CD4-positive, alpha-beta T cell (primary cell): ENCODE measurements at regions not wholly inside any gene's neighbourhood (a gene's known extent, or its start where the extent isn't known, plus 50 kb on each side); places are given as distances from the start of the nearest gene placed in this dataset.

Source experiments
- ATAC-seq: fragments of 200-7000 bp; cut with Tn5 transposase; one replicate; pipeline ENCODE4 v1.10.0; 2022; ENCODE audit warnings: mild to moderate bottlenecking; ENCODE audit not compliant: poor library complexity
- CTCF ChIA-PET: fragments of 350-600 bp; sonication (Branson Sonifier 250); formaldehyde crosslinking; loops from one replicate; lab custom pipeline; 2021; ENCODE audit warnings: antibody characterized with exemption, inconsistent platforms; lab: Charles Lee
- POLR2A ChIA-PET: fragments of 350-600 bp; sonication (Branson Sonifier 250); formaldehyde crosslinking; loops from one replicate; lab custom pipeline; 2021; ENCODE audit warnings: antibody characterized with exemption, inconsistent platforms; lab: Charles Lee
- DNase-seq, 14 experiments: peaks; one replicate each; pipeline ENCODE4 v3.0.0-alpha.2; 2013 to 2020; ENCODE audit warnings: mixed read lengths in 2 of 14
- H3K27ac ChIP-seq, 2 donors: one replicate each; pipeline versions ENCODE4 v1.5.1 to v1.7.0; 2013; ENCODE audit warnings: low read length in 2 of 2, low read depth in 1 of 2, mild to moderate bottlenecking in 1 of 2
- H3K27me3 ChIP-seq, 2 experiments: 1 replicate in 1 of 2; 2 replicates in 1 of 2; pipeline versions ENCODE4 v1.6.1 to v1.7.0; 2013; ENCODE audit warnings: low read length in 2 of 2, control low read depth in 1 of 2, mild to moderate bottlenecking in 1 of 2, moderate library complexity in 1 of 2; ENCODE audit not compliant: insufficient read depth in 2 of 2, control insufficient read depth in 1 of 2
- H3K36me3 ChIP-seq: one replicate; pipeline ENCODE4 v1.6.1; 2013; ENCODE audit warnings: low read length, control low read depth; ENCODE audit not compliant: insufficient read depth
- H3K4me1 ChIP-seq: one replicate; pipeline ENCODE4 v1.6.1; 2013; ENCODE audit warnings: low read length, control low read depth; ENCODE audit not compliant: insufficient read depth
- H3K4me3 ChIP-seq: one replicate; pipeline ENCODE4 v1.5.1; 2013; ENCODE audit warnings: mild to moderate bottlenecking, low read length, moderate library complexity
- H3K9me3 ChIP-seq, 2 experiments: 1 replicate in 1 of 2; 2 replicates in 1 of 2; pipeline versions ENCODE4 v1.6.1 to v1.7.0; 2013; ENCODE audit warnings: low read length in 2 of 2, mild to moderate bottlenecking in 2 of 2, control low read depth in 1 of 2, moderate library complexity in 1 of 2; ENCODE audit not compliant: control insufficient read depth in 1 of 2, insufficient read depth in 1 of 2
- H3K27ac Mint-ChIP-seq: one replicate; pipeline ENCODE4 v1.8.0; 2020; ENCODE audit warnings: mixed read lengths
- H3K27me3 Mint-ChIP-seq: one replicate; pipeline ENCODE4 v1.8.0; 2021; ENCODE audit warnings: mixed read lengths
- H3K36me3 Mint-ChIP-seq: one replicate; pipeline ENCODE4 v1.8.0; 2021; ENCODE audit warnings: low read depth, mixed read lengths
- H3K4me1 Mint-ChIP-seq: one replicate; pipeline ENCODE4 v1.8.0; 2021; ENCODE audit warnings: low read depth, mixed read lengths
- H3K4me3 Mint-ChIP-seq: one replicate; pipeline ENCODE4 v1.8.0; 2020; ENCODE audit warnings: mild to moderate bottlenecking, mixed read lengths
- H3K9me3 Mint-ChIP-seq: one replicate; pipeline ENCODE4 v1.8.0; 2020; ENCODE audit warnings: mixed read lengths
- CTCF ChIP-seq: fragments of 200-600 bp; IDR thresholded peaks from one replicate; pipeline ENCODE4 v1.8.0; 2022; ENCODE audit warnings: antibody characterized with exemption, mild to moderate bottlenecking
- intact Hi-C, 2 experiments: fragments of 100-400 bp; cut with DNase I in 1 of 2; cut with micrococcal nuclease in 1 of 2; formaldehyde crosslinking; loops; one replicate each; pipeline versions ENCODE4 v1.15.1 to v1.9.0; 2023 to 2025; cut with DNase I, micrococcal nuclease

- Mint-ChIP-seq H3K27ac (no peak overlapping the region), H3K36me3 (no peaks in the 10 kb centered on the region), H3K9me3 (no peaks in the 10 kb centered on the region), H3K27me3 (peaks cover 60% of the 10 kb centered on the region), H3K4me1 (no peaks in the 10 kb centered on the region), H3K4me3 (no peak overlapping the region)
- Histone ChIP-seq H3K9me3 (peaks cover 0 to 12% of the 10 kb centered on the region in 2 experiments), H3K27ac (no peak overlapping the region), H3K4me3 (no peak overlapping the region), H3K36me3 (no peaks in the 10 kb centered on the region), H3K27me3 (peaks cover 3 to 5% of the 10 kb centered on the region in 2 experiments), H3K4me1 (no peaks in the 10 kb centered on the region)
- intact Hi-C loops: no loop called here
- no peak for ATAC-seq
- ChIA-PET CTCF (no interaction called here), POLR2A (no interaction called here)
- no peak for TF ChIP-seq CTCF
- DNase-seq: no peak
Observed at GRCh38 chr18:78861706-78862105, 117.9 kb upstream of the SALL3 start.

DNA sequence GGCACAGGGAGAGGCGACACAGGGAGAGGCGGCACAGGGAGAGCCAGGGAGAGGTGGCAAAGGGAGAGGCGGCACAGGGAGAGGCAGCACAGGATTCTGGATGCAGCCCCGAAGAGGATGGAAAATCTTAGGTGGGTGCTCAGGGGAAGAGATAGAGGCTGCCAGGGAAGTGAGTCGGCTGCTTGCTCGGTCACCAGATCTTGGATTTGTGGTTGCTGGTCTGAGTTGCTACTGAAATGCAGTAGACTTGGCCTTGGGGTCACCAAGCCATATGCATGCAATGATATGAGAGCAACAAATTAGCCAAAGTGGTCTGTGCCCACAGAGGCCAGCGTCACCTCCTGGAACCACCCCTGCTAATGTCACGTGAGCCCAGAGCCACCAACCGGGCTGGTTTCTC lies 117.2 kb upstream of the SALL3 start:
- CTCF ChIA-PET: no interaction called here
- intact Hi-C loops: no loop called here
- Mint-ChIP-seq H3K4me1 (no peaks in the 10 kb centered on the region), H3K36me3 (no peaks in the 10 kb centered on the region), H3K9me3 (no peaks in the 10 kb centered on the region), H3K27ac (no peak overlapping the region), H3K27me3 (peaks cover 58% of the 10 kb centered on the region), H3K4me3 (no peak overlapping the region)
- Histone ChIP-seq H3K4me3 (no peak overlapping the region), H3K27ac (no peak overlapping the region), H3K36me3 (no peaks in the 10 kb centered on the region), H3K27me3 (peaks cover 3 to 5% of the 10 kb centered on the region in 2 experiments), H3K4me1 (no peaks in the 10 kb centered on the region), H3K9me3 (peaks cover 0 to 5% of the 10 kb centered on the region in 2 experiments)
- no peak for TF ChIP-seq CTCF
- ATAC-seq (no peak), DNase-seq (no peak)
- POLR2A ChIA-PET: no interaction called here

DNA sequence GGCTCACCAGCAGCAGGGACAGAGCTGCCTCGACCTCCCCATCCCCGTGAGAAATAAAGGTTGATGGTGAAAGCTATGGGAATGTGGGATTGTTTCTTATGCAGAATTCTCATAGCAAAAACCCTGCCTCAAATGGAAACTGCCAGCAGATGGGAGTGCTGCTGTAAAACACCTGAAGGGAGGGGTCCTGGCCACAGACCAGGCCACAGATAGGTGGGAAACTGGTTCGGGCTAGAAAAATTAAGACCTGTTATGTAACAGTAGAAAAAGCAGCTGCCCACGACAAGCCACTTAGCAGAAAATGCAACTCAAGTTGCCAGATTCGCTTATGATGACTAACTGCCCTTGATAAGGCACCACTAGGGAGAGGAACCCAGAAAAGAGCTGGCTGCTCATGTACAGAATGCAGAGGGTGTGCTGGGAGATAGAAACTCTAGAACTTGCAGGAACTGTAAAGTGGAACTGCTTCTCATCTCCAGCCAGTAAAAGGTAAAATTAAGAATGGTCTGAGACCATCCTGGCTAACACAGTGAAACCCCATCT lies 114.5 kb upstream of the SALL3 start:
- POLR2A ChIA-PET: no interaction called here
- H3K36me3 Mint-ChIP-seq: no peaks in the 10 kb centered on the region
- Histone ChIP-seq H3K27ac (no peak overlapping the region), H3K4me3 (no peak overlapping the region), H3K36me3 (no peaks in the 10 kb centered on the region), H3K9me3 (no peaks in the 10 kb centered on the region), H3K4me1 (no peaks in the 10 kb centered on the region), H3K27me3 (peaks cover 3 to 8% of the 10 kb centered on the region in 2 experiments)
- CTCF ChIA-PET: no interaction called here
- intact Hi-C loops: no loop called here
- no peaks in the 10 kb centered on the region for H3K4me1 Mint-ChIP-seq
- no peak overlapping the region for H3K27ac Mint-ChIP-seq
- TF ChIP-seq CTCF: no peak
- DNase-seq (no peak), ATAC-seq (no peak)
- H3K4me3 Mint-ChIP-seq: no peak overlapping the region
- H3K9me3 Mint-ChIP-seq: no peaks in the 10 kb centered on the region
- H3K27me3 Mint-ChIP-seq: peaks cover 46% of the 10 kb centered on the region
